GM19455 (cell line): ENCODE measurements at regions not wholly inside any gene's neighbourhood (a gene's known extent, or its start where the extent isn't known, plus 50 kb on each side); places are given as distances from the start of the nearest gene placed in this dataset.

ENCODE experiments used
- ATAC-seq: cut with Tn5 transposase; IDR thresholded peaks from one replicate; pipeline ENCODE4 v1.9.1; 2021; ENCODE audit not compliant: unreplicated experiment

DNA sequence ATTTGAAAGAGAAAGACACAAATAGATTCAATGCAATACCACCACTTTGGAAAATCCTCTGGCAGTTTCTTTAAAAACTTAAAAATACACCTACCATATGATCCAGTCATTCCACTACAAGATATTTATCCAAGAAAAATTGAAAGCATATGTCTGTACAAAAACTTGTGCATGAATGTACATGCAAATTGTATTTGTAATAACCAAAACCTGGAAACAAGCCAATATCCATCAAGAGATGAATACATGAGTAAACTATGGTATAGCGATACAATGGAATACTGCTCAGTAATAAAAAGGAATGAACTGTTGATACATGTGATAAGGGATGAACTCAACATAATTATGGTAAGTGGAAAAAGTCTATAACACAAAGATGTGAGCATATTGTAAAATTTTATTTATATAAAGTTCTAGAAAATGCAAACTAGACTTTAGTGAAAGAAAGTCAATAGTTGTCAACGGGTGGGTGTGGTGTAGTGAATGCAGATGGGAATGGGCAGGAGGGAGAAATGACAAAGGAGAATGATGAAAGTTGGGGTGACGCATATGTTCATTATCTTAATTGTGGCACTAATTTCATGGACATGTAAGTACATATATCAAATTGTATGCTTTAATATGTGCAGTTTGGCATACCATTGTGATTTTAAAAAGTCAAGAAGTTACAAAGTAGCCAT is 347.5 kb downstream of the SAMD5 start:
- ATAC-seq, result no peak

- no peak for ATAC-seq
Measured at GRCh38 chr6:147856687-147857086, 348.2 kb downstream of the SAMD5 start.

GRCh38 chr6:147858421-147858820 is 349.9 kb downstream of the SAMD5 start:
- no peak for ATAC-seq

- ATAC-seq, result no peak
Measured at GRCh38 chr6:147859071-147859470, 350.6 kb downstream of the SAMD5 start.

DNA sequence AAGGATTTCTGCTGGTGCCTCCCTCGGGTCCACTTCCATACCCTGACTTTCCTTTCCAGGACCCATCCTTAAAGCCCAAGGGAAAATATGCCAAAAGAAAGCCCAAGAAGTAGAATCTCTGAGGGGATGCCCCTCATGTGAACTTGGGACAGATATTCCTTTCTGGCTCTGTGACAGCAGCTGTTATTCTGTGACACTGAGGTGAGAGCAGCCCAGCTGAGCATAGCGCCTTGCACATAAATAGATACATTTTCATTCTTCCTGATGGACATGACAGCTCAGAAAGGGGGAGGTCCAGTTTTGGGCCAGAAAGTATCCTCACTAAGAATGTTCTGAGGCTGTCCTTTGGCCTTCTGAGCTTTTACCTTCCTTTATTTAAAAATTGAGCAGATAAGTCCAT is 353.2 kb downstream of the SAMD5 start:
- ATAC-seq, result no peak

GRCh38 chr6:147867433-147868226 is 359.1 kb downstream of the SAMD5 start:
- no peak for ATAC-seq

DNA sequence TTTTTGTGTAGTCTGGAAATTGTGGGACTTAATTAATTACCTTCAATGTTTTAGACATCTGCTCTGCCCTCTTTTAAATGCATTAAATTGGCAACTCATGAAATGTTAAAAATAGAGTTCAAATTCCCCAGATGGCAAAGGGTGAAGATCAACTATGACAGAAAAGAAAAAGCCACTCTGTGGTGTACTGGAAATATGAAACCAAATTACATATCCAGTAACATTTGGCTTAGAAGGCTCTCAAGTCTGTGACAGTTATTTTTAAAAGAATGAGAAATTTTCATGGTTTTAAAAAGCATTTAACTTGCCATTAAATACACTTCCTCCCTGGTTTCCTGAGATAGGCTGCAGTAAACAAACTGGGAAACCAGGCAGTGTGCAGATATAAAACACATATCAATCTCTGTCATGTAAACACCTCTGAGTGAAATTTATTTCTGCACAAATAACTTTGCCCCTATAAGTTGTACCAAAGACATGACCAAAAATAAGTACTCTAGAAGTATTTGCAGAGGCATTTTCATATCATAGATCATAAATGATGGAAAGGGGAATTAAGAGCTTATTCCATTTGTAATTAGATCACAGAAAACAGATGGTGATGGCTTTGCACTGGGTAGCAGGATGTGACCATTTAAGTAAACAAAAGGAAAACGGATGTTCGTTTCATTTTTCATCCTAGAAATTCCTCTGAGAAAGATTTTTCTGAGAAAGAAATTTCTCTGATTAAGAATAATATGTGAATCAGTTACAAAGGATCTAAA is 360.1 kb downstream of the SAMD5 start:
- no peak for ATAC-seq

GRCh38 chr6:147869201-147869600 is 360.7 kb downstream of the SAMD5 start:
- ATAC-seq, result no peak

DNA sequence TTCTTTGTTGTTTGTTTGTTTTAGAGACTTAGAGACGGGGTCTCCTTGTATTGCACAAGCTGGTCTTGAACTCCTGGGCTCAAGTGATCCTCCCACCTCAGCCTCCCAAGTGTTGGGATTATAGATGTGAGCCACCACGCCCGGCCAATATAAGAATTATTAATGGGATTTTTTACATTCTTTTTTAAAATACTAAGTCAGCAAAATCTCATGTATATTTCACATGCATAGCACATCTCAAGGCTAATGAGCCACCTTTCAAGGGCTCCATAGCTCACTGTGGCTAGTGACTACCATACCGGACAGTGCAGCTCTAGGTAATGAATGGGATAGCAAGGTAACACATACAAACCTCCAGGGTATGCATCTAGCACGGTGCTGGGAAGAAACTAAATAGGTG is 361.4 kb downstream of the SAMD5 start:
- no peak for ATAC-seq

DNA sequence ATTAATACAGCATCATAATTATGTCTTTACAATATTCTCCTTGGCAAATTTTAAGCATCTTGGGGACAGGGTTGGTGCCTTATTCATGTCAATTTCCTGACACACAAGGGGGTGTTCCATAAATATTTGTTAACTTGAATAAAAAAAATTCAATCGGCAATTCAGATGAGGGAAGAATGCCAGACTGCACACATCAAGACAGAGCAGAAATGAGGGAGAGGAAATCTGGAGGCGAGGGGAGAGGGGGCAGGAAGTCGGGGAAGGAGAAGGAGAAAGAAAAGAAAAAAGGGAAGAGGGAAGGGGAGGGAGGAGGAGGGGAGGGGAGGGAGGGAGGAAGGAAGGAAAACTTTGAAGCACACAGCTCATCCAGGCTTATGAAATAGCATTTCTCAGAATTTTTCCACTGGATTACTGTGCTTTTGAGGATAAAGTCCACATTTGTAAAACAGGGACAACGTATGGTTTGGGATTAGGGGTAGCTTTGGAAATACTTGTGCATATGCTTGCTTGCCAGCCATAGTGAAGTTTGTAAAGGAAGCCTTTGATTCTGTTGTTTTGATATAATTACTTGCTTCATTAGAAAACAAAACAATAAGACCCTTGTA is 362.1 kb downstream of the SAMD5 start:
- no peak for ATAC-seq

DNA sequence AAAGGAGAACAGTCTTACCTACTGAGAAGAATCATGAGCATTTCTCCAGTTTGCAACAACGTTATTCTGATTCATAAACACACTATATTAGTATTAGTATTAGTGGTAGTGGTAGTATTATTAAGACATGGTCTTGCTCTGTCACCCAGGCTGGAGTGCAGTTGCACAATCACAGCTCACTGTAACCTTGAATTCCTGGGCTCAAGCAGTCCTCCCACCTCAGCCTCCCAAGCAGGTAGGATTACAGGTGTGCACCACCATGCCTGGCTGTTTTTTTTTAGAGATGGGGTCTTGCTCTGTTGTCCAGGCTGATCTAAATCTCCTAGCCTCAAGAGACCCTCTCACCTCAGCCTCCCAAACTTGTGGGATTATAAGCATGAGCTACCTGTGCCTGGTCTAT is 363.5 kb downstream of the SAMD5 start:
- no peak for ATAC-seq

- no peak for ATAC-seq
Measured at GRCh38 chr6:147873816-147874215, 365.3 kb downstream of the SAMD5 start.

DNA sequence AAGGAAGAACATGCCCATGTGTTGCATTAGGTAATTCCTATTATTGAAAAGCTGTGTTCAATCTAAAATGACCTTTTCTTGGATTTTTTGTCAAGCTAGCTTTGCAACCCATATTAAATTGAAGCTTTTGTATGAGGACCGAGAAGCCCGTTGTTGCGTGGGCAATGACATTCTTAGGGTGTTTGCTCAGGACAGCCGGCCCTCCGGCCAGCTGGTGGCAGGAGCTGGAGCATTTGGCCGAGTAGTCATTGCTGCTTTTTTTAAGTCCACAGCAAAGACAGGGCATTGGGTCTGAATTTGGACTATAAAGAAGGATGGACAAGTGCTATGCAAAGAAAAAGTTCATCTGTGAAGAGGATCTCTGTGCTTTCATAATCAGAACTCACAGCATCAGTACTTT is 365.8 kb downstream of the SAMD5 start:
- ATAC-seq, result no peak

- ATAC-seq, result no peak
Measured at GRCh38 chr6:147879031-147879580, 370.6 kb downstream of the SAMD5 start.

- ATAC-seq, result no peak
Measured at GRCh38 chr6:147881432-147881831, 372.9 kb downstream of the SAMD5 start.

GRCh38 chr6:147888374-147888773 is 379.9 kb downstream of the SAMD5 start:
- ATAC-seq, result no peak

- ATAC-seq, result no peak
Measured at GRCh38 chr6:147891671-147892070, 383.2 kb downstream of the SAMD5 start.

DNA sequence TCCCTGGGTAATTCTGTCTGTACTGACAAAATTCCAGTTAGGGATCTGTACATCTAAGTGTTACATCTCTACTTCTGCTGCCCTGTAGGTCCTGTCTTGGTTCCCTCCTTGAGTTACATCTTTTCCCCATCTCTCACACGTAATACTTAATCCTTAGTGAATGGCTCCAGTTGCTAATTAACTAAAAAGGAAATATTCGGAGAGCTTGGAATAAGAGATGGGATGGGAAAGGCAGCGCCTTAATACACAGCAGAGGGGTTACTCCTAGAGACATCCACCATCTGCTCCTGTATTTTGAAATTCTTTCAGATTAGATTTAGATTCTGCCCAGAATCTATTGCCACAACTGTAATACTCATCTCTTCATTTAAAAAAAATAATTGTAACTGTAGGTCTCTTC is 384.0 kb downstream of the SAMD5 start:
- ATAC-seq, result no peak

- ATAC-seq, result no peak
Measured at GRCh38 chr6:147895272-147895671, 386.8 kb downstream of the SAMD5 start.

DNA sequence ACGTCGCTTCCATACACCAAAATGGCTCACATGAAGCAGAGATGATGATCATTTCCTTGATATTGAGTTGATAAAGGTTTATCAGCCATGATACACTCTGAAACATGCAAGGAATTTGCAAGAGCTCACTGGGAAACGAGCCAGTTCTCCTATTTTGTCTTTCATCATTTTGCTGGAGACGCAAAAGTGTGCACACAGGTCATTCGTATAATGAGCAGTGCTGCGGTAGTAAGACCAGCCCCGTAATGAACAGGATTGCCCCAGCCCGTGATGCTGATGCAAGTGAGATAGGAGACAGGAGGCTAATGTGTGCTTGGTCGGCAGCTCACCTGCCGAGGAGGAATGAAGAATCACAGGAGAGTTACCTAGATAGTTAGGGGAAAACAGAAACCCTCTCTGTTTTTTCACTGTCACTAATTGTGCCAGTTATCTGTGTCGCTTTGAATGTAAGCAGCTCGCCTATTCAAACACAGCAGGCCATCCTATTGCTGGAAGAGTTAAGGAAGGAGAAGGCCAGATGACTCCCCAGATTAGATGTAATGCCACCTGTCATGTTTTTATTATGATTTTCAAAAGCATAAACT is 391.8 kb downstream of the SAMD5 start:
- no peak for ATAC-seq

- no peak for ATAC-seq
Measured at GRCh38 chr6:147903321-147903720, 394.8 kb downstream of the SAMD5 start.
